Thyroid gland (tissue), 4 donors: ENCODE measurements at regions not wholly inside any gene's neighbourhood (a gene's known extent, or its start where the extent isn't known, plus 50 kb on each side); places are given as distances from the start of the nearest gene placed in this dataset.

Experiments
- DNase-seq, 2 donors: peaks; one replicate each; pipeline ENCODE4 v3.0.0-alpha.2; 2019
- H3K27ac ChIP-seq, 3 donors: fragments of 200-600 bp; sonication (generic); 1 replicate in 2 of 3; 2 replicates in 1 of 3; pipeline ENCODE4 v1.5.1; 2016 to 2019; ENCODE audit warnings: mild to moderate bottlenecking in 1 of 3, moderate library complexity in 1 of 3
- H3K27me3 ChIP-seq: fragments of 200-600 bp; sonication (generic); one replicate; pipeline ENCODE4 v1.5.1; 2019
- H3K36me3 ChIP-seq, 2 donors: fragments of 200-600 bp; sonication (generic); one replicate each; pipeline ENCODE4 v1.5.1; 2016 to 2019
- H3K4me1 ChIP-seq, 2 donors: fragments of 200-600 bp; sonication (generic); one replicate each; pipeline ENCODE4 v1.5.1; 2017 to 2019
- H3K4me3 ChIP-seq, 3 donors: fragments of 200-600 bp; sonication (generic); replicated peaks in 1 of 3; 1 replicate in 2 of 3; 2 replicates in 1 of 3; pipeline ENCODE4 v1.5.1; 2016; ENCODE audit warnings: mild to moderate bottlenecking in 1 of 3
- H3K9me3 ChIP-seq: fragments of 200-600 bp; sonication (generic); one replicate; pipeline ENCODE4 v1.5.1; 2017
- CTCF ChIP-seq, 6 experiments: fragments of 200-600 bp in 3 of 6; fragments of 450-650 bp in 3 of 6; sonication (generic) in 3 of 6; IDR thresholded peaks; one replicate each; pipeline ENCODE4 v1.5.1; 2016 to 2019; ENCODE audit warnings: antibody characterized with exemption in 6 of 6, mild to moderate bottlenecking in 2 of 6, inconsistent platforms in 1 of 6, moderate library complexity in 1 of 6
- POLR2A ChIP-seq, 2 donors: fragments of 450-650 bp; IDR thresholded peaks; one replicate each; pipeline ENCODE4 v1.6.1; 2017; ENCODE audit warnings: antibody characterized with exemption in 2 of 2, mild to moderate bottlenecking in 2 of 2, moderate library complexity in 1 of 2
- WGBS, 2 donors: methylation state at CpG; one replicate each; pipeline ENCODE4 v1.1.5; 2017; 5-methylcytosine and 5-hydroxymethylcytosine counted together
- intact Hi-C: fragments of 100-400 bp; cut with DNase I; formaldehyde crosslinking; loops from one replicate; pipeline ENCODE4 v1.15.1; 2023

- no peaks in the 10 kb centered on the region for H3K27me3 ChIP-seq
- intact Hi-C loops, result no loop called here
- H3K4me1 ChIP-seq, result no peaks in the 10 kb centered on the region
- H3K9me3 ChIP-seq, result no peaks in the 10 kb centered on the region
- H3K36me3 ChIP-seq, result no peaks in the 10 kb centered on the region
- H3K4me3 ChIP-seq, result no peak overlapping the region
- no peak overlapping the region for H3K27ac ChIP-seq
- no peak for DNase-seq
- TF ChIP-seq CTCF (IDR thresholded peaks at IDR 0.05), result no peak
- TF ChIP-seq POLR2A (IDR thresholded peaks at IDR 0.05), result no peak
- whole genome bisulfite sequencing, 2 donors, result 46 to 89% methylated on average over 1 of the region's 1 CpG
Measured at GRCh38 chr2:187264612-187265011, 183.4 kb downstream of the CALCRL start.

GRCh38 chr2:187263675-187264560 is 184.1 kb downstream of the CALCRL start:
- no peak for DNase-seq
- Histone ChIP-seq H3K27ac (no peak overlapping the region), H3K36me3 (no peaks in the 10 kb centered on the region), H3K27me3 (no peaks in the 10 kb centered on the region), H3K4me1 (no peaks in the 10 kb centered on the region), H3K4me3 (no peak overlapping the region), H3K9me3 (no peaks in the 10 kb centered on the region)
- intact Hi-C loops, result no loop called here
- WGBS, 2 donors, result 58% methylated on average over 9 of the region's 9 CpGs
- no peak for TF ChIP-seq CTCF (IDR thresholded peaks at IDR 0.05)
- TF ChIP-seq POLR2A (IDR thresholded peaks at IDR 0.05), result no peak

- intact Hi-C loops, result no loop called here
Measured at GRCh38 chr2:187261705-187262104, 186.3 kb downstream of the CALCRL start.

GRCh38 chr2:187252063-187252462 is 196.0 kb downstream of the CALCRL start:
- Histone ChIP-seq H3K27me3 (no peaks in the 10 kb centered on the region), H3K27ac (no peak overlapping the region), H3K4me3 (no peak overlapping the region), H3K36me3 (no peaks in the 10 kb centered on the region), H3K9me3 (no peaks in the 10 kb centered on the region), H3K4me1 (no peaks in the 10 kb centered on the region)
- intact Hi-C loops, result no loop called here
- WGBS, 2 donors, result 96 to 97% methylated on average over 10 of the region's 10 CpGs
- no peak for DNase-seq
- TF ChIP-seq CTCF (IDR thresholded peaks at IDR 0.05) (no peak), POLR2A (IDR thresholded peaks at IDR 0.05) (no peak)

More at GRCh38 chr2:187261705-187262104, 186.3 kb downstream of the CALCRL start:
- TF ChIP-seq POLR2A (IDR thresholded peaks at IDR 0.05) (no peak), CTCF (IDR thresholded peaks at IDR 0.05) (no peak)
- Histone ChIP-seq H3K36me3 (no peaks in the 10 kb centered on the region), H3K27me3 (no peaks in the 10 kb centered on the region), H3K4me1 (no peaks in the 10 kb centered on the region), H3K9me3 (no peaks in the 10 kb centered on the region), H3K27ac (no peak overlapping the region), H3K4me3 (no peak overlapping the region)
- no peak for DNase-seq
- 84 to 88% methylated on average over 1 of the region's 1 CpG for WGBS, 2 donors

GRCh38 chr2:187250137-187250536 is 197.9 kb downstream of the CALCRL start:
- intact Hi-C loops, result no loop called here
- Histone ChIP-seq H3K36me3 (no peaks in the 10 kb centered on the region), H3K9me3 (no peaks in the 10 kb centered on the region), H3K27ac (no peak overlapping the region), H3K4me3 (no peak overlapping the region), H3K4me1 (no peaks in the 10 kb centered on the region), H3K27me3 (no peaks in the 10 kb centered on the region)
- no peak for DNase-seq
- TF ChIP-seq POLR2A (IDR thresholded peaks at IDR 0.05) (no peak), CTCF (IDR thresholded peaks at IDR 0.05) (no peak)
